ENCODE measurements at regions not wholly inside any gene's neighbourhood (a gene's known extent, or its start where the extent isn't known, plus 50 kb on each side); places are given as distances from the start of the nearest gene placed in this dataset.

DNA sequence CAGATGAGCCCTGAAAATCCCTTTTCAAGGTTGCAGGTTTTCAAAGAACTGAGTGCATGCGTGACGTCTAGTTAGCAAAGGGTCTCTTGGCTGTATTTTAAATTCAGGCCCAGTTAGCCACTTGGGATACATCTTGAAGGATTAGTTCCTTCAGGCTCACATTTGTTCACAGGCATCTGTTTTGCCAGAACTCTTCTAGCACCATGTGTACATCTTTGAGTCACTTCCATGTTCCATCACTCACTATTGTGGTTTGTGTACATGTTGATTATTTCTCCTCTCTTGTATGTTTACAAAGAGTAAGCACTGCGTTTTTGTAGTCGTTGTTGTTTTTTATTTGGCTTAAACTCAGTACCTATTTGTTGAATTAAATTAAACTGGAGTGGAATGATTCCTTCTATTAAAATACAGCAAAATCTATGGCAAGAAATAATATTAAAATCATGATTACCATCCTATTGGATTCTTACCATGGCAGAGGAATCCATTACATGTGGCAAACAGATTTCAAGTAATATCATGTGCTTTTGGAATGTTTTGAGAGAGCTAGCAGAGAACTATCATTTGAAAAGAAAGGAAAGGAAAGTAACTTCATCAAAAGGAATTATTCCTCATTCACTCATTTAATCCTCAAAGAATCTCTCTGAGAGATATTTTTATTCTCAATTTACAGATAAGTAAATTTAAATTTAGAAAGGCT is 438.9 kb upstream of the FAR2 start:
- H3K4me3 Mint-ChIP-seq: no peak overlapping the region
- TF ChIP-seq CTCF (IDR thresholded peaks at IDR 0.05; ENCODE audit: unreplicated experiment in 3 of 3): no peak
- no peaks in the 10 kb centered on the region for H3K4me1 Mint-ChIP-seq
- no peak overlapping the region for H3K27ac Mint-ChIP-seq
- H3K27me3 Mint-ChIP-seq (ENCODE audit: low read depth): no peaks in the 10 kb centered on the region
- peaks cover 4% of the 10 kb centered on the region for H3K9me3 Mint-ChIP-seq
- H3K36me3 Mint-ChIP-seq (ENCODE audit: low read depth): no peaks in the 10 kb centered on the region

- no peaks in the 10 kb centered on the region for H3K9me3 Mint-ChIP-seq
- TF ChIP-seq CTCF (IDR thresholded peaks at IDR 0.05; ENCODE audit: unreplicated experiment in 3 of 3): no peak
- H3K4me3 Mint-ChIP-seq: no peak overlapping the region
- no peaks in the 10 kb centered on the region for H3K27me3 Mint-ChIP-seq (ENCODE audit: low read depth)
- no peak overlapping the region for H3K27ac Mint-ChIP-seq
- H3K4me1 Mint-ChIP-seq: no peaks in the 10 kb centered on the region
- no peaks in the 10 kb centered on the region for H3K36me3 Mint-ChIP-seq (ENCODE audit: low read depth)
Measured at GRCh38 chr12:28710882-28711281, 438.2 kb upstream of the FAR2 start.

- Mint-ChIP-seq H3K4me3 (no peak overlapping the region), H3K27me3 (ENCODE audit: low read depth) (no peaks in the 10 kb centered on the region), H3K4me1 (no peaks in the 10 kb centered on the region), H3K9me3 (no peaks in the 10 kb centered on the region), H3K27ac (no peak overlapping the region), H3K36me3 (ENCODE audit: low read depth) (no peaks in the 10 kb centered on the region)
- TF ChIP-seq CTCF (IDR thresholded peaks at IDR 0.05; ENCODE audit: unreplicated experiment in 3 of 3): no peak
Measured at GRCh38 chr12:28711421-28711820, 437.7 kb upstream of the FAR2 start.

DNA sequence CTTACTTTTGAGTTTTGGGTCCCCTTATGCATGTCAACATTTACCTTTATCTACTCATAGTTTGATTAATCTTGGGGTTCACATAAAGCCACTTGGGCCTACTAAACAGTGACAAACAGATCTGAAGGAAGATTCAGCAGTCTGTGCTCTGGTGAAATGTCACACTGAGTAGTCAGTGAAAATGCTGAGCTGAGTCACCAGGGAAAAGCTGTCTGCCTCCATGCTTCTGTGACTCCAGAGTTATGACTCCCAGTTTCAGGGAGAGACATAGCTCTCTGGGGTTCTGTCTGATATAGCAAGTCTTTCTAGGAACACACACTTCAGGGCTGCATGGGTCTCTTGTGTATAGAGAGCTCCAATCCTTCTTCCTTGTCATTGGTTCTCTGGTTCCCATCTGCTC is 406.3 kb upstream of the FAR2 start:
- no peak for TF ChIP-seq CTCF (IDR thresholded peaks at IDR 0.05; ENCODE audit: unreplicated experiment in 3 of 3)
- no peak overlapping the region for H3K27ac Mint-ChIP-seq
- no peaks in the 10 kb centered on the region for H3K9me3 Mint-ChIP-seq
- H3K4me1 Mint-ChIP-seq: no peaks in the 10 kb centered on the region
- no peak overlapping the region for H3K4me3 Mint-ChIP-seq
- H3K27me3 Mint-ChIP-seq (ENCODE audit: low read depth): no peaks in the 10 kb centered on the region
- no peaks in the 10 kb centered on the region for H3K36me3 Mint-ChIP-seq (ENCODE audit: low read depth)

GRCh38 chr12:28746734-28747325 is 402.2 kb upstream of the FAR2 start:
- Mint-ChIP-seq H3K36me3 (ENCODE audit: low read depth) (no peaks in the 10 kb centered on the region), H3K27me3 (ENCODE audit: low read depth) (no peaks in the 10 kb centered on the region), H3K9me3 (no peaks in the 10 kb centered on the region), H3K4me3 (no peak overlapping the region), H3K27ac (no peak overlapping the region), H3K4me1 (no peaks in the 10 kb centered on the region)
- no peak for TF ChIP-seq CTCF (IDR thresholded peaks at IDR 0.05; ENCODE audit: unreplicated experiment in 3 of 3)

Data from nephron (organoid).